Esophagus muscularis mucosa (tissue), 4 donors: ENCODE measurements at regions not wholly inside any gene's neighbourhood (a gene's known extent, or its start where the extent isn't known, plus 50 kb on each side); places are given as distances from the start of the nearest gene placed in this dataset.

ENCODE experiments used
- DNase-seq: peaks from one replicate; pipeline ENCODE4 v3.0.0-alpha.2; 2017; ENCODE audit errors: extremely low spot score
- H3K27ac ChIP-seq, 4 donors: fragments of 200-600 bp; sonication (generic); replicated peaks in 1 of 4; 1 replicate in 3 of 4; 2 replicates in 1 of 4; pipeline ENCODE4 v1.5.1; 2016 to 2019; ENCODE audit warnings: mild to moderate bottlenecking in 1 of 4
- H3K27me3 ChIP-seq, 4 donors: fragments of 200-600 bp; sonication (generic); one replicate each; pipeline versions ENCODE4 v1.5.1 to v1.6.0; 2016 to 2019
- H3K36me3 ChIP-seq, 4 donors: fragments of 200-600 bp; sonication (generic); one replicate each; pipeline ENCODE4 v1.5.1; 2016 to 2019
- H3K4me1 ChIP-seq, 4 donors: fragments of 200-600 bp; sonication (generic); one replicate each; pipeline ENCODE4 v1.5.1; 2016 to 2019
- H3K4me3 ChIP-seq, 4 donors: fragments of 200-600 bp; sonication (generic); 1 replicate in 2 of 4; 2 replicates in 2 of 4; pipeline ENCODE4 v1.5.1; 2016 to 2019; ENCODE audit warnings: mild to moderate bottlenecking in 4 of 4, moderate library complexity in 1 of 4
- H3K9me3 ChIP-seq, 4 donors: fragments of 200-600 bp; sonication (generic); 1 replicate in 3 of 4; 2 replicates in 1 of 4; pipeline ENCODE4 v1.5.1; 2016 to 2019
- EP300 ChIP-seq: sonication (generic); formaldehyde crosslinking; IDR thresholded peaks from one replicate; pipeline ENCODE4 v1.6.1; 2017; ENCODE audit warnings: antibody characterized with exemption
- POLR2A ChIP-seq: fragments of 450-650 bp; IDR thresholded peaks from one replicate; pipeline ENCODE4 v1.6.1; 2017; ENCODE audit warnings: antibody characterized with exemption, moderate library complexity, mild to moderate bottlenecking, low read depth
- POLR2AphosphoS5 ChIP-seq, 2 donors: sonication (generic); formaldehyde crosslinking; IDR thresholded peaks; one replicate each; pipeline ENCODE4 v1.6.1; 2017; ENCODE audit warnings: antibody characterized with exemption in 2 of 2
- WGBS: methylation state at CpG from one replicate; pipeline ENCODE4 v1.1.5; 2018; 5-methylcytosine and 5-hydroxymethylcytosine counted together
- intact Hi-C: fragments of 100-400 bp; cut with DNase I; formaldehyde crosslinking; loops from one replicate; pipeline ENCODE4 v1.15.1; 2023
- TF ChIP-seq, protein P1 (sequence below), 3 experiments: fragments of 200-600 bp in 2 of 3; fragments of 450-650 bp in 1 of 3; sonication (generic) in 2 of 3; IDR thresholded peaks; one replicate each; pipeline ENCODE4 v1.5.1; 2017 to 2019; ENCODE audit warnings: antibody characterized with exemption in 3 of 3, mild to moderate bottlenecking in 2 of 3, moderate library complexity in 1 of 3

DNA sequence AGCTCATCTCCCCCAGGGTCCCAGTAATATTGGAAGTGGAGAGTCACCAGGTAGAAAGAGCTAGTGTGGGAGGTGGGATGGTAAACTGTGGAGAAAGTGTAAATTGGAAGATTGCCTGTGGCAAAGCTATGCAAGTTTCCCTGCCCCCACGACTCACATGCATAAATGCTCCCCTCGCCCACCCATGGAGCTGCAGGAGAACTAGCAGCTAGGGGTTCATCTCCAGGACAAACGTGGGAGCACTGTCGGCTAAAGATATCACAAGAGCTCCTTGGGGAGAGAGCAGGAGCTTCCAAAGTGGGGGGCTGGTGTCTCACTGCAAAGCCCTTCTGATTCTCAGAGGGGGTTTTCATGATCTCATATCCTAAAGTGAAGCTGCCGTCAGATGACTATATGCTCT lies 91.4 kb upstream of the PLCL2 start:
- Histone ChIP-seq H3K4me3 (no peak overlapping the region), H3K36me3 (no peaks in the 10 kb centered on the region), H3K27me3 (no peaks in the 10 kb centered on the region), H3K27ac (no peak overlapping the region), H3K4me1 (peaks cover 0 to 9% (median 0%) of the 10 kb centered on the region in 4 donors), H3K9me3 (no peaks in the 10 kb centered on the region)
- 46% methylated on average over 5 of the region's 5 CpGs for WGBS
- TF ChIP-seq POLR2A (no peak), EP300 (no peak), POLR2AphosphoS5 (IDR thresholded peaks at IDR 0.05) (no peak)
- TF ChIP-seq, protein P1, sequence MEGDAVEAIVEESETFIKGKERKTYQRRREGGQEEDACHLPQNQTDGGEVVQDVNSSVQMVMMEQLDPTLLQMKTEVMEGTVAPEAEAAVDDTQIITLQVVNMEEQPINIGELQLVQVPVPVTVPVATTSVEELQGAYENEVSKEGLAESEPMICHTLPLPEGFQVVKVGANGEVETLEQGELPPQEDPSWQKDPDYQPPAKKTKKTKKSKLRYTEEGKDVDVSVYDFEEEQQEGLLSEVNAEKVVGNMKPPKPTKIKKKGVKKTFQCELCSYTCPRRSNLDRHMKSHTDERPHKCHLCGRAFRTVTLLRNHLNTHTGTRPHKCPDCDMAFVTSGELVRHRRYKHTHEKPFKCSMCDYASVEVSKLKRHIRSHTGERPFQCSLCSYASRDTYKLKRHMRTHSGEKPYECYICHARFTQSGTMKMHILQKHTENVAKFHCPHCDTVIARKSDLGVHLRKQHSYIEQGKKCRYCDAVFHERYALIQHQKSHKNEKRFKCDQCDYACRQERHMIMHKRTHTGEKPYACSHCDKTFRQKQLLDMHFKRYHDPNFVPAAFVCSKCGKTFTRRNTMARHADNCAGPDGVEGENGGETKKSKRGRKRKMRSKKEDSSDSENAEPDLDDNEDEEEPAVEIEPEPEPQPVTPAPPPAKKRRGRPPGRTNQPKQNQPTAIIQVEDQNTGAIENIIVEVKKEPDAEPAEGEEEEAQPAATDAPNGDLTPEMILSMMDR (IDR thresholded peaks at IDR 0.05) = no peak
- intact Hi-C loops = no loop called here
- DNase-seq = no peak

DNA sequence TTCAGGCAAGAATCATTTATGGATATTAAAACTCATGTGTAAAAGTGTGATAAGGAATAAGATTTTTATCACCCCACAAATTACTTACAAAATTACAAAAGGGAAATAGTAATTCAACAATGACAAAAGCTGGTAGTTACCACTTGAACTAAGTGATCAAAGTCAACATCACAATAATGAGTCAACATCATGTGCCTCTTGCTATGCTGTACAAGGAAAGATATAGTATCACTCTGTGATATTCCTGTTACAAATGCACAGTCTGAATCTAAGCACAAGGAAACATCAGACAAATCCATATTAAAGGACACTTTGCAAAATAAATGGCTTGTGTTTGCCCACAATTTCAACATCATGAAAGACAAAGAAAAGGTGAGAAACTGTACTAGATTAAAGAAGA lies 90.5 kb upstream of the PLCL2 start:
- TF ChIP-seq, protein P1 (IDR thresholded peaks at IDR 0.05) = no peak
- TF ChIP-seq POLR2A = no peak
- TF ChIP-seq POLR2AphosphoS5 (IDR thresholded peaks at IDR 0.05) = no peak
- TF ChIP-seq EP300 = no peak
- peaks cover 0 to 9% (median 0%) of the 10 kb centered on the region in 4 donors for H3K4me1 ChIP-seq

DNA sequence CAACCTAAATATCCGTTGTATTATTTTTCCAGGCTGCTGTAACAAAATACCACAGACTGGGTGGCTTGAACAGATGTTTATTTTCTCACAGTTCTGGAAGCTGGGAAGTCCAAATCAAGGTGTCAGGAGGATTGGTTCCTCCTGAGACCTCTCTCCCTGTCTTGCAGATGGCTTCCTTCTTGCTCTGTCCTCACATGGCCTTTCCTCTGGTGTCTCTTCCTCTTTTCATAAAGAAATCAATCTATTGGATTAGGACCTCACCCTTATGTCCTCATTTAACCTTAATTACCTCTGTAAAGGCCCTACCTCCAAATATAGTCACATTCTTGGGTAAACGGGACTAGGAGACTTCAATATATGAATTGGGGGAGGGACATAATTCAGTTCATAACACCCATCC lies 89.2 kb upstream of the PLCL2 start:
- no peak for DNase-seq
- Histone ChIP-seq H3K27ac (no peak overlapping the region), H3K4me3 (no peak overlapping the region), H3K27me3 (no peaks in the 10 kb centered on the region), H3K4me1 (no peaks in the 10 kb centered on the region), H3K36me3 (no peaks in the 10 kb centered on the region), H3K9me3 (no peaks in the 10 kb centered on the region)
- intact Hi-C loops = no loop called here
- TF ChIP-seq POLR2A (no peak), EP300 (no peak), POLR2AphosphoS5 (IDR thresholded peaks at IDR 0.05) (no peak)
- TF ChIP-seq, protein P1 (IDR thresholded peaks at IDR 0.05) = no peak
- 55% methylated on average over 2 of the region's 2 CpGs for WGBS

More for the DNA sequence above, 90.5 kb upstream of the PLCL2 start:
- no peak overlapping the region for H3K4me3 ChIP-seq
- no peaks in the 10 kb centered on the region for H3K9me3 ChIP-seq
- no peak overlapping the region for H3K27ac ChIP-seq
- no peaks in the 10 kb centered on the region for H3K27me3 ChIP-seq
- DNase-seq = no peak
- intact Hi-C loops = no loop called here
- H3K36me3 ChIP-seq = no peaks in the 10 kb centered on the region

DNA sequence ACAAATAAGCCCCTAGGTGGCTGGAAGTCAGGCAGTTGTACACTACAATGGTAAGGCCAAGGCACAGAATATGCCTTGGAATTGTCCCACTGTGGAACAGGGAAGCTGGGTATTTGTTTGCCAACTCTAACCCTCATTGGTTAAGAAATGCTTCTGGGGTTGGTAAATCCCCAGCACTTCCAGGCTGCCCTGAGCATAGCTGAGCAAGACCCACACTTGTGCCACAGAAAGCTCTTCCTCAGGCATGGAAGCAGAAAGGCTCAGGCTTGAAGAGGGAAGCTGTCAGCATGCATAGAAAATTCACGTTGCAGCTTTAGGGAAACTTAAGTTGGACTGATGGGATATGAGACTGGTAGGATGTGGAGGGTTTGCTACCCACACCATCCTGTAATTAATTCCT lies 86.9 kb upstream of the PLCL2 start:
- no peaks in the 10 kb centered on the region for H3K9me3 ChIP-seq
- no peak overlapping the region for H3K27ac ChIP-seq
- H3K27me3 ChIP-seq = no peaks in the 10 kb centered on the region
- H3K4me1 ChIP-seq = peaks cover 0 to 7% (median 0%) of the 10 kb centered on the region in 4 donors
- intact Hi-C loops = no loop called here
- no peak for DNase-seq
- no peaks in the 10 kb centered on the region for H3K36me3 ChIP-seq
- 64% methylated on average over 1 of the region's 1 CpG for WGBS
- H3K4me3 ChIP-seq = no peak overlapping the region
- TF ChIP-seq POLR2A = no peak
- TF ChIP-seq, protein P1 (IDR thresholded peaks at IDR 0.05) = no peak
- TF ChIP-seq POLR2AphosphoS5 (IDR thresholded peaks at IDR 0.05) = no peak
- TF ChIP-seq EP300 = no peak

DNA sequence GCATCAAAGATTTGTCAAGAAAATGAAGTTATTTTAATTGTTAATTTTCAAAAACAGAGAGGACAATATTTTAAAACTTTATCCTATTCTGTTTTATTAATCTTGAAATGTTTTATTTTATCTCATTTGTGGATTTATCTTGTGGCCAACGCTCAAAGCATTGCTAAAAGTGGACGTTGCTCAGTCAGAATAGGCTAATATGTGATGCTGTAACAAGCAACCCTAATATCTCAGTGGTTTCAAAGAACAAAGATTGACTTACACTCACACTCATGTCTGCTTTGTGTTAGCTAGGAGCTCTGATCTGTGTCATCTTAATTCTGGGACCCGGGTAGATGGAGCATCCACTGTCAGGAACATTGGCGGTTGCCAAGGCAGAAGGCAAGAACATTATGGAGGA lies 86.0 kb upstream of the PLCL2 start:
- 84% methylated on average over 4 of the region's 4 CpGs for WGBS
- H3K4me1 ChIP-seq = peaks cover 0 to 7% (median 0%) of the 10 kb centered on the region in 4 donors
- no peaks in the 10 kb centered on the region for H3K27me3 ChIP-seq
- no peaks in the 10 kb centered on the region for H3K9me3 ChIP-seq
- intact Hi-C loops = no loop called here
- TF ChIP-seq POLR2AphosphoS5 (IDR thresholded peaks at IDR 0.05) (no peak), EP300 (no peak), POLR2A (no peak)
- TF ChIP-seq, protein P1 (IDR thresholded peaks at IDR 0.05) = no peak
- H3K27ac ChIP-seq = no peak overlapping the region
- DNase-seq = no peak
- H3K4me3 ChIP-seq = no peak overlapping the region
- no peaks in the 10 kb centered on the region for H3K36me3 ChIP-seq
